ENCODE measurements at regions not wholly inside any gene's neighbourhood (a gene's known extent, or its start where the extent isn't known, plus 50 kb on each side); places are given as distances from the start of the nearest gene placed in this dataset.
"Not testable (repeated sequence)": the region's sequence is repeated elsewhere in the genome, so short reads cannot be mapped to it uniquely, and the experiment has no call there.

DNA sequence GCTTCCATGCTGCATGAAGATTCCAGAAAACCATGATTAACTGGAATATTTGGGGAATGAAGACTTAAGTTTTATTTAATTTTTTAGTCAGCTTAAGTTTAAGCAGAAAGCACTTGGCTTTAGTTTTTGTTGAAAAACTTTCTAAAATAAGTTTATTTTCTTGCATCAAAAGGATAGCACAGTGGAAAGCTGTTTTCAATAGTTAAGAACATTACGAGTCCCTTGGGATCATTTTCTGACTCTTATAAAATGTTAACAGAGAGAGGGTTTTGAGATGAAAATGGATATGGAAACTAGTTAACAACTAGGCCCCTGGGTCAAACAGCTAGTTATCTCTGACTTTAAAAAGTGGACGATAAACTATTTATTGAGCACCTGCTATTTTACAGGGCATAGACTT is 181.9 kb upstream of the SLC38A2 start:
- no peak for DNase-seq (ENCODE audit: low read depth in 4 of 4, low spot score in 3 of 4)

DNA sequence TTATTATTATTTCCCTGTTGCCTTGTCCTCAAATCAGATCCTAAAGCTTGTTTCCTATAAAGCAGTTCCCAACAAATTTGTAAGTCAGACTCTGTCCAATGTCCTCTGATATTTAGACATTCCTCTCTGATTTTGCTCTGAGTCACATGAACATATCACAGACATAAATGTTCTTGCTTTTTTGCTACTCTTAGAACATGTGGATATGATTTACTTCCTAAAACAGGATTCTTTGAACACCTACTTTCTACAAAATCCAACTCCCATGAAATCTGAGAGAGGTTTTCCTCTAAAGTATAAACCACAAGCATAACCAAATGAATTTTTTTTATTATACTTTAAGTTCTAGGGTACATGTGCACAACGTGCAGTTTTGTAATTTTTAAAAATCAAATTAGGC is 181.3 kb upstream of the SLC38A2 start:
- DNase-seq (ENCODE audit: low read depth in 4 of 4, low spot score in 3 of 4): no peak

DNA sequence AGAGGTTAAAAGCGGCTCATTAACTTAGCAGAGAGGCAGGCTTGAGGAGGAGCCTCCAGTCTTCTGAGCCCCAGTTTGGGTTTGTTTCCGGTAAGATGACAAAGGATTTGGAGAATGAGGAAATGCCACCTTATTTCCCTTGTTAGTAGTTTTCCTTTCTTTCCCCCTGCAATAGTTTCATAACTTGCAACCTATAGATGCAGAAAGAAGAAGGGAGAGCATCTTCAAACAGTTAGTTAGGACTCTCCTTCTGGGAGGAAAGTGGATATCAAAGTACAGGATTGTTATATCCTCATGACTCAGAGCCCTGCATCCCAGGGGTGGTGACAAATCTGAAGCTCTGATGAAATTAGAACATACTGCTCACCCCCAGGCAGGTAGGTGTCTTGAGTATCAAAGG is 180.7 kb upstream of the SLC38A2 start:
- no peak for DNase-seq (ENCODE audit: low read depth in 4 of 4, low spot score in 3 of 4)

DNA sequence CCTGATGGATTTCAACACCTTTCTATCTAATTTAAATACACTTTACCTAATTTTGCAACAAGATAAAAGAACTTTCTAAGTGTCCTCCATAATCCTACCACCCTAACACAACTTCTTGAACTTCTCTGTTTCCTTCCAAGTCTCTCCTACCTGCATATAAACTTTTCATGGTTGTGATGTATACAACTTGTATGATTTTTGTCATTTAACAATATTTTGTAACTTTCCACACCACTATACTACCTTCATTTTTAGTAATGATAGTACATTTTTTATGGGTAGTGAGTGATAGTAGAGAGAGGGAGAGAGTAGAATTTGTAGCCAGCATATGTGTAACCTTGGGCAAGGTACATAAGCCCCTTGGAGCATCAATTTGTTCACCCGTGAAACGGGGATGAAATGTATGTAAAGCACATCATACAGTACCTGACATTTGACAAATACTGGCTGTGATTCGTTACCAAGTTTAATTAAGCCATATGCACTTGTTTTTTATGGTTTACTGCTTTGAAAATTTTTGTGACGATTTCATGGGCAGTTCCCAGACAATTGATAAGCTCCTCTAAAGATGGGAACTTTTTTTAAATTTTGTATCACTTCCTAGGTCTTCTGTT is 177.8 kb upstream of the SLC38A2 start:
- no peak for DNase-seq (ENCODE audit: low read depth in 4 of 4, low spot score in 3 of 4)

GRCh38 chr12:46549527-46550265 is 177.1 kb upstream of the SLC38A2 start:
- no peak for DNase-seq (ENCODE audit: low read depth in 4 of 4, low spot score in 3 of 4)

- DNase-seq (ENCODE audit: low read depth in 4 of 4, low spot score in 3 of 4): no peak
Observed at GRCh38 chr12:46548605-46549071, 176.1 kb upstream of the SLC38A2 start.

GRCh38 chr12:46547421-46548354 is 175.1 kb upstream of the SLC38A2 start:
- no peak for DNase-seq (ENCODE audit: low read depth in 4 of 4, low spot score in 3 of 4)

- no peak for DNase-seq (ENCODE audit: low read depth in 4 of 4, low spot score in 3 of 4)
Observed at GRCh38 chr12:46546634-46547273, 174.2 kb upstream of the SLC38A2 start.

DNA sequence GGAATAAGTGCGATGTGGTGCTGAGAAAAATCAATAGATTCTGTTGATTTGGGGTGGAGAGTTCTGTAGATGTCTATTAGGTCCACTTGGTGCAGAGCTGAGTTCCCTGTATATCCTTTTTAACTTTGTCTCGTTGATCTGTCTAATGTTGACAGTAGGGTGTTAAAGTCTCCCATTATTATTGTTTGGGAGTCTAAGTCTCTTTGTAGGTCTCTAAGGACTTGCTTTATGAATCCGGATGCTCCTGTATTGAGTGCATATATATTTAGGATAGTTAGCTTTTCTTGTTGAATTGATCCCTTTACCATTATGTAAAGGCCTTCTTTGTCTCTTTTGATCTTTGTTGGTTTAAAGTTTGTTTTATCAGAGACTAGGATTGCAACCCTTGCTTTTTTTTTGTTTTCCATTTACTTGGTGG is 170.8 kb upstream of the SLC38A2 start:
- not testable (repeated sequence) for DNase-seq (ENCODE audit: low read depth in 4 of 4, low spot score in 3 of 4)

GRCh38 chr12:46538976-46539375 is 166.4 kb upstream of the SLC38A2 start:
- DNase-seq (ENCODE audit: low read depth in 4 of 4, low spot score in 3 of 4): no peak

DNA sequence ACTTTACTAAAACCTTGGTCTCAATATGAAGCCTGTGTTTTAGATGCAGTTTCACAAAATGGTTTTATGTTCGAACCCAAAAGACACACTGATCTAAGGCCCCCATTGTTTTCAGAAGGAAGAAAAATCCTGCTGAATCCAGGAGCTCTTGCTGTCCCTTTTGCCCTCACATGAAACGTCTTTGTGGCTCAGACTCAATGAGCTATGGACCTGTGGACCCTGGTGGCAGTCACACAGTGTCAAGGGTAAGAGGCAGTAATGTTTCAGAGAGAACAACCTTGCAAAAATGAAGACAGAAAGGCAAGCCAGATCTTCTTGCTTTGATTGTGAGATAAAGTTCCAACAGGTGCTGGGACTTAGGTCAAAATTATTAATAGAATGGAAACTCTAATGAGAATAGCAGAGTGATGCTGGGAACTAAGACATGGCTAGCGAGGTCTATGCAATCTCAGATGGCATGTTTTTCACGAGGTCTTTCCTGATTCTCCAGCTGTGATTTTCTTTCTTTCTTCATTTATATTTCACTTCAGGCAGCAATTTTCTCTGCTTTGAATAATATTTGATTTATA is 164.9 kb upstream of the SLC38A2 start:
- DNase-seq (ENCODE audit: low read depth in 4 of 4, low spot score in 3 of 4): no peak

GRCh38 chr12:46536316-46536715 is 163.7 kb upstream of the SLC38A2 start:
- not testable (repeated sequence) for DNase-seq (ENCODE audit: low read depth in 4 of 4, low spot score in 3 of 4)

- no peak for DNase-seq (ENCODE audit: low read depth in 4 of 4, low spot score in 3 of 4)
Observed at GRCh38 chr12:46535907-46536306, 163.3 kb upstream of the SLC38A2 start.

GRCh38 chr12:46535376-46535775 is 162.8 kb upstream of the SLC38A2 start:
- no peak for DNase-seq (ENCODE audit: low read depth in 4 of 4, low spot score in 3 of 4)

GRCh38 chr12:46534327-46534840 is 161.8 kb upstream of the SLC38A2 start:
- DNase-seq (ENCODE audit: low read depth in 4 of 4, low spot score in 3 of 4): no peak

- no peak for DNase-seq (ENCODE audit: low read depth in 4 of 4, low spot score in 3 of 4)
Observed at GRCh38 chr12:46533723-46534122, 161.2 kb upstream of the SLC38A2 start.

GRCh38 chr12:46531804-46532203 is 159.2 kb upstream of the SLC38A2 start:
- DNase-seq (ENCODE audit: low read depth in 4 of 4, low spot score in 3 of 4): no peak

DNA sequence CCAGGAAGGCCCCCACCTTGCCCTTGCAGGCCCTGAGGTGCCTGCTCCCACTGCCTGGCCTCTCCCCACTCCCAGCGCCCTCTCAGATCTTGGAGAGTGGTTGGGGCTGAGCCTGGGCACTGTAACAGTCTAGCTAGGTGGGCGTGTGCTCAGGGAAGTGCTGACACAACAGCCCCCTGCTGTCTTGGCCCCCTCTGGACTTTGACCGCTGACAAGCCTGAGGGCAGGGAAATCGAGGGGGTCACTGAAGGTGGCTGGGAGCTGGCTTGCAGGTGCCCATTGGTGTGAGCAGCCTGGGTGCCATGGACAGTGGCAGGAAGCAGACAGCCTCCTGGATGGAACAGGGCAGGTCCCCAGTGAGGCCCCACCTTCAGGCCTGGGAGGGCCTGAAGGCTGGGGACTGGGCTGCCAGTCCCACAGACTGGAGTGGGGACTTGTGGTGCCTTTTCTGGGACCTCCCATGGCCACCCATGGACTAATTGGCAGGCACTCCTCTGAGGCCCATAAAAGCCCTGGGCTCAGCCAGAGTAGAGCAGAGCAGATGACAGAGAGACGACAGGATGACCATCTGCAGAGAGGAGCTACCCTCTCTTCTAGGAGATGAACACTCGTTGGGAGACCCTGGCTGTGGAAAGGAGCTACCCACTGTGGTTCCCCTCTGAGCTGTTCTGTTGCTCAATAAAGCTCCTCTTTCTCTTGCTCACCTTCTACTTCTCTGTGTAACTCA is 158.6 kb upstream of the SLC38A2 start:
- no peak for DNase-seq (ENCODE audit: low read depth in 4 of 4, low spot score in 3 of 4)

GRCh38 chr12:46530373-46531056 is 157.9 kb upstream of the SLC38A2 start:
- DNase-seq (ENCODE audit: low read depth in 4 of 4, low spot score in 3 of 4): no peak

Data from left renal pelvis (tissue), 4 donors.